ENCODE measurements at regions not wholly inside any gene's neighbourhood (a gene's known extent, or its start where the extent isn't known, plus 50 kb on each side); places are given as distances from the start of the nearest gene placed in this dataset.
"Not testable (repeated sequence)": the region's sequence is repeated elsewhere in the genome, so short reads cannot be mapped to it uniquely, and the experiment has no call there.

GRCh38 chr10:25844716-25845115, 89.3 kb upstream of the MYO3A start:
- TF ChIP-seq CTCF (conservative IDR thresholded peaks at IDR 0.05); ZFX (IDR thresholded peaks at IDR 0.05): not testable (repeated sequence)

Data from C4-2B (cell line).